Posterior cingulate gyrus (tissue), 11 donors: ENCODE measurements at regions not wholly inside any gene's neighbourhood (a gene's known extent, or its start where the extent isn't known, plus 50 kb on each side); places are given as distances from the start of the nearest gene placed in this dataset.

Source experiments
- DNase-seq, 10 donors: peaks; one replicate each; pipeline versions ENCODE4 v3.0.0 to v3.0.0-alpha.2; 2020 to 2021; ENCODE audit warnings: mixed read lengths in 3 of 10
- intact Hi-C: fragments of 100-400 bp; cut with DNase I; formaldehyde crosslinking; loops from one replicate; pipeline ENCODE4 v1.15.1; 2023

DNA sequence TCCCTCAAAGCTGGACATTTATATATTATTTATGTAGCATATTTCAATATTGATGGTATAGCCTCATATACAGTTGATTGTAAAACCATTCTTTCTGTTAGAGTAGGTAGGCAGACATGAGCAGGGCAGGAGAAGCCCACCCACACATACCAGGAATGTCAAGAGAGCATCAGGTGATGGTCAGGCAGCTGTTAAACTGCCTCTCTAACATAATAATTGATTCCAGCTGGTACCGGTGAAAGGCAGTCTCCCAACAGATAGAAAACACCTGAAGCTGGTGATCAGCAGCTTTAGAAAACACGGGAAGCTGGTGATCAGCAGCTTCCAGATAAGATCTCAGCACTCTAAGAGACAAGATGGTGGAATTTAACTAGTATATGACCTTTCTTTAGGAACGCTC is 132.9 kb downstream of the SLITRK6 start:
- no peak for DNase-seq
- intact Hi-C loops = no loop called here

DNA sequence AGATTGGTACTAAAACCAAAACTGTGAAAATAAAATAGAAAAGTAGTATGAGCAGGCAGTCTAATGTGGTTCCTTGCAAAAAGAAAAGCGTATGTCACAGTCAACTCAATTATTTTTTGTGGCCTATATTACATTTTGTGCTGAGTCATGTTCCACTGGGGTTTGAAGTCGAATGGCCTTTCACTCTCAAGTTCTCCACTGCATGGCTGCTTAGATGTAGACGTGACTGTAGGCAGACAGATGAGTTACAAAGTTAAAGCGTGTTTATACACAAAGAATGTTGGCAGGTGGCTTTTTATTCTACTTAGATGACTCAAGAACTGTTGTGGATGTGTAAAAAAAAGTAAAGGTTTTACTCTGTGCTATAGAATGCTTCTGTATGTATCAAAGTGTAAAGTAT is 133.9 kb downstream of the SLITRK6 start:
- intact Hi-C loops = no loop called here
- no peak for DNase-seq

DNA sequence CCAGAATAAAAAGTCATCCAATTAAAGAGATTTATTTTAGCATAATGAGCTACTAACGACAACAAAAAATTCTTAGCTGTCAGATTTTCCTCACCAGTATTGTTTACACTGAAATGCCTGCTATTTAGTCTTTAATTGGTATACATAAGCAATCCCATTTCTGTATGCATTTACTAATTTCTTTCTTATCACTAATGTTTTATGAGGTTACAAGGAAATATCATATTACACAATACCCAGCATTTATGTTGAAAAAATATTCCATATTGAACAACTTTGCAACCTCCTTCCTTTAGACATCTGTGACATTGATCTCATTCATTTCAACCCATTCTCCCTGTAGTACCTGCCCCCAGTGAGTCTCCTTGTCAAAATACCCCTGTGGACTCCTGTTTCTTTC is 135.4 kb downstream of the SLITRK6 start:
- intact Hi-C loops = no loop called here
- DNase-seq = no peak

DNA sequence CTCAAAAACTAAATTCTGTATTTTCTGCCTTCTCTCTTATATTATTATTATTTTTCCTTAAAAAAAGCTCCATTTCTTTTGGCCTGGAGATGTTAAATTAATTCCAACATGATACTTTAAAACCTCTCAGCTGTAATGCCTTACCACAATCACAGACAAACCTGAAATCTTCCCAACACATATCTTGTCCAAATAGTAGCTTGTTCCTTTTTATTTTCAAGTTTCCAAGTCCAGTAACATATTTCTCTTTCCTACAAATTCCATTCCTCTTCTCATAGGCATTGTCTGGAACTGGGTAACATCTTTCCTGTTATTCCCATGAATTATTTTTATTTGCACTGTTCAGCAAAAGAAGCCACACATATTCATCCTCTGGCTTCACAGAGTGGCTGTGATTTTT is 137.0 kb downstream of the SLITRK6 start:
- DNase-seq = no peak
- intact Hi-C loops = no loop called here

DNA sequence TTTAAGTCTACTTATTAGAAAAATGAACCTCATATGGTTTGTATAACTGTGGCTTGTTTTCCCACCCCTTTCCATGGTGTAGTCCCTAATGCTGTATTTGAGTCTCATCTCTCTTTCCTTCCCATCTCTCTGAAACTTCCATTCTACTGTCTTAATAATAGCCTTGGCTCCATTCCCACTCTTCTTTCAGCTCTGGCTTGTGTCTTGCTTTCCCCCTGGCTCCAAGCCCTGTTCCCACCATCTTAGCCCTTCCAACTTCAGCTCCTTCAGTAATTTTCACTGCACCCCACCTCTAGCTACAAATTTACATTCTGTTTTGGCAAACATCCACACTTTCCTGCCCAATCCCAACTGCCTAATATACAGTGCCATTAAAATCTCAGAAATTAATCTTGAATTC is 137.5 kb downstream of the SLITRK6 start:
- intact Hi-C loops = no loop called here

DNA sequence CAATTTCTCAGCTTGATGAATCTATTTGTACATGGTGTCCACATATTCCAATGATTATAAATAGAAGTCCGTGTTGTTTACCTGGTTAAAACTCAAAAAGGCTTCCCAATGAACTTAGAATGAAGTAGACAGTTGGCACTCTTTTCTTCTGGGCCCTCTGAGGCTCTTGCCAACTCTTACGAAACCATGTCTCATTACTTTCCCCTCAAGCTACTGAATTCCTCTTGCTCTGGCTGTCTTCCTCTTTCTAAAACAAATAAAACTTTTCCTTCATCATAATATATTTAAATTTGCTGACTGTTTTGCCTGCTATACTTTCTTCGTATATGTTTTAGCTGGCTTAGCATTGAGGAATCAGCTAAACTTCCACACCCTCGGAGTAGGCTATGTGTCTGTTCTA is 139.7 kb downstream of the SLITRK6 start:
- intact Hi-C loops = no loop called here
- DNase-seq = no peak

More for the DNA sequence above, 137.5 kb downstream of the SLITRK6 start:
- DNase-seq = no peak

DNA sequence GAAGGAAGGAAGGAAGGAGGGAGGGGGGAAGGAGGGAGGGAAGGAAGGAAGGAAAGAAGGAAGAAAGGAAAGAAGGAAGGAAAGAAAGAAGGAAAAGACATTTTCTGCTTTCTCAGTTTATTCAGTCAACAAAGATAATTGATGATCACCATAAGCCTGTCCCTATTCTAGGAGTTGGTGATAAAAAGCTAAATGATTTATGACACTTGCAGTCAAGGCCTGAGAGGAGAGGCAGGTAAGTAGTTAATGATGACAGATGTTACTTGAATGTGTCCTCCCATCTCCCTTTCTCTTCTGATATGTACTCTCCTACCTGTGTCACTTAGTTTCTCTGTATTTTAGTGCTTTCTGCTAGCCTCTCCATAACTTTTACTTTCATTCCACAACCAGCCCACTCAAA is 141.3 kb downstream of the SLITRK6 start:
- DNase-seq = no peak
- intact Hi-C loops = no loop called here

DNA sequence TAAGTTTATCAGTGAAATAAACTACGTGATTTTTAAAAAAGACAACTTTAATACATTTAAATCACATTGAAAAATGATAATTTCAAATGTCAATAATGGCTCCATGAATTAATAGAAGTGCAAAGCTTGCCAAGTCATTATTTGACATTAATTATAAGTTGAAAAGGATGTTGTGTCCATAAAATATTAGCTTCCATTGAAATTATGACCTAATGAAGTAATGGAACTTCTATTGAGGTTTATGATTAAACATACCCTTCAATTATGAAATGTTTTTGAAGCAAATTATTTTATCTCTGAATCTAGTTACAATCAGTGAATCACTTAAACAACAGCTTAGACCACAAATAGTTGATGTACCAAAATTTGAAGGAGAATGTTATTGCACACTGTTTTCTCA is 144.2 kb downstream of the SLITRK6 start:
- intact Hi-C loops = no loop called here
- no peak for DNase-seq

DNA sequence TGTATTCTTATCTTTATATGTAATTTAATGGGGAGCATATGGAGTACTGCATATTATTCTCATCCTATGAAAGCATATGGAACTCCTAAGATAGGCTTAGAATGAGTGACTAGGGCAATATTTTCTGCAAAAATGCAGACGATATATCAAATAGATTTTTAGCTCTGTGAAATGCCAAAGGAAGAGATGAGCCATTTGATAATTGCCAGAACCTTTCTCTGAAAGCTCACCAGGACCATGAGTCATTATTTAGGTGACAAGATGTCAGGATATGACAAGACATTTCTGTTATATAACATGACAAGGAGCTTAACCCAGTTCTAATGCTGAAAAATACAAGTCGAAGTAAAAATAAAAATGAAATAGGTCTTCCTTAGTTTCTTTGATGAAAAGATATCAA is 145.0 kb downstream of the SLITRK6 start:
- intact Hi-C loops = no loop called here
- no peak for DNase-seq

DNA sequence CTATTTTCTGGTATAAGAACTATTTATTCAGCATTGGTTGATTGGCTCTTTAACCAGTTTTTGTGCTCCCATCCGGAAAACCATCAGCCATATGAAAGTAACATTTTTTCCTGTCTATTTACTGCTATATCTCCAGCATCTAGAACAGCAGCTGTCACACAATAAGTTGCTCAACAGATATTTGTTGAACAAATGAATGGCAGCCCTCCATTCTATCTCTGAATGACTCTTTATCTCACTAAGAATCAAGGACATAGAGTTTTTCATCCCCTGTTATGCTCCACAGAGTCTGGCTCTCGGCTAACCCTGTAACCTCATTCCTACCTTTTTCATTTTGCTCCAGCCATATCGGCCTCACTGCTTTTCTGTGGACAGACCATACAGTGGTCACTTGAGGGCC is 145.5 kb downstream of the SLITRK6 start:
- intact Hi-C loops = no loop called here
- no peak for DNase-seq

DNA sequence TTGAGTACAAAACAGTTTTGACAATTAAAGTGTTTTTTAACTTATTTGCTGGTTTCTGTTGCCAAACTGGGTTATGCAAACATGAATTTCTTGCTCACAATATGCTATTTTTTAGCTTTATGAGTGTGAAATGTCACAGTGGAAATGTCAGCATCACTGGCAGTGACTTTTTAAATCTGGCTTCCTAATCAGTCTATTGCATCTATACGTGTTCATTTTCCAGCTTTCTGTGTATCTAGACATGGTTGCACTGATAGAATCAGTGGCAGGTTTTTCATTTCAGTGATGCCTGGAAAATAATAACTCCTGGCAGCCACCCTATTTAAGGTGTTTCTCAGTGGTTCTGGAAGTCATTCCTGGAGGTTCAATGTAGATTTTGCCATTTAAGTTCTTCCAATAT is 146.7 kb downstream of the SLITRK6 start:
- DNase-seq = no peak
- intact Hi-C loops = no loop called here

DNA sequence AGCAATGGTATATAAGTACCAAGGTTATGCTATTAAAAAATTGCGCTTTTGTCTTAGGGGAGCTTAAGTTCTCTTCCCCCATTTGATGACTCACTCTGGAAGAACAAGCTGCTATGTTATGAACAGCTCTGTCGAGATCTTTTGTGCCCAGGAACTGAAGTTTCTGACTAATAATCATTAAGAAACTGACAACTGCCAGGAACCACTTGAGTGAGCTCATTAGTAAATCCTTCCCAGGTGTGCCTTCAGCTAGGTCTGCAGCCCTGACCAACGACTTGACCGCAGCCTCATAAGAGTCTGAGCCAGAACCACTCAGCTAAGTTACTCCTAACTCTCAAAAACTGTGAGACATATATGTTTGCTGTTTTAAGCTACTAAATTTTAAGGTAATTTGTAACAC is 147.8 kb downstream of the SLITRK6 start:
- intact Hi-C loops = no loop called here

DNA sequence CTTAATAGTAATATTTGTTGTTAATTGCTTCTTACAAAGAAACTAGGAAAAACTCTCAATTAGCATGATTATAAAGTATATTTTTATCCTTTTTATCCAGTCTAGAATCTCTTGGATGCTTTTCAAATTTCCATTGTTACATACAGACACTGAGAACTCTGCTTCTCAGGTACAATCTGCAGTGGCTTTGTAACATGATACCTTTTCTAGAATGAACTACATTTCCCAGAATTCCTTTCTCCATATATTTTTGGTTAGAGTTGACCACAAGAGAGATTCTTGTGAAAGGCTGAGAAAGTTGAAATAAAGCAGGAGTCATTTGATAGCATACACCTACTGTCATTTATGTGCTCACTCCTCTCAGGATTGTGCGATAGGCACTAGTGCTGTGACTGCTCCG is 148.6 kb downstream of the SLITRK6 start:
- no peak for DNase-seq
- intact Hi-C loops = no loop called here

More for the DNA sequence above, 147.8 kb downstream of the SLITRK6 start:
- no peak for DNase-seq

DNA sequence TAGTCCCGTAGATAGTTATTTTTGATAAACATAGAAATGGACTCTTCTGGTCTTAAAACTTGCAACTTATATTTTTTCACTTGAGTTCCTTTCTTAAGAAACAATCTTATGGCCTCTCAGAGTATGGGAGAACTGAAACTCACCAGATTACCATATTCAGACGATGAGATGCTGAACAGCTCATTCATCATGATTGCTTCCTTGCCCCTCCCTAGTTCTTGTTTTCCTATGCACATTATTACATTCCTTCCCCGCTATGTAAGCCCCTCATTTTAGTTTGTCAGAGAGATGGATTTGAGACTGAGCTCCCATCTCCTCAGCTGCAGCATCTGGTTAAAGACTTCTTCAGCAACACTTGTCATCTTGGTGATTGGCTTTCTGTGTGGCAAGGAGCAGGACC is 158.5 kb downstream of the SLITRK6 start:
- DNase-seq = no peak
- intact Hi-C loops = no loop called here

DNA sequence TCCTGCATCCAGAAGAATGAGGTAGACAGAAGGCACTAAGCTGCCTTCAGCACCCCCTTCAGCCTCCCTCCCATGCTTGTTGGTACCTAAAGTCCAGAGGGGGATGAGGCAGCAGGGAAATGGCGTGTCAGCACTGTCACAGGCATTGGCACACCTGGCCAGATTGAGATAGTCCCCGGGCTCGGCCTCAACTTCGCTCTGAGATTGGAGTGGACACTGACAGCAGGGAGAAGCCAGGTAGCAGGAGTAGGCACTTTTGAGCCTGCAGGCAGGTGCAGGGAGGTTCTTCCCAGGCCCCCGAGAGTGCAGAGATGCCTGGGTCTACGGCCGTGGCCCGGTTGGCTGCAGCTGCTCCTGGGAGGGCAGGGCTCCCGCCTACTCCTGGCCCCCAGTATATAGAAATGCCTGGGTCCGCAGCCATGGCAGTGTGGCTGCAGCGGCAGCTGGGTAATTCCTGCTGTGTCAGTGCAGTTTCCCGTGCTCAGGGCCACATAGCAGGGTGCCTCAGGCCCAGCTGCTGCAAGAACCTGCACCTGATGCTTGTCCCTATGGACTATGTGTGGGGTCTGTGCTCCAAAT is 160.3 kb downstream of the SLITRK6 start:
- peak in 3 of 10 donors; percentile 57 to 79 (median 66) for DNase-seq
- intact Hi-C loops = no loop called here

DNA sequence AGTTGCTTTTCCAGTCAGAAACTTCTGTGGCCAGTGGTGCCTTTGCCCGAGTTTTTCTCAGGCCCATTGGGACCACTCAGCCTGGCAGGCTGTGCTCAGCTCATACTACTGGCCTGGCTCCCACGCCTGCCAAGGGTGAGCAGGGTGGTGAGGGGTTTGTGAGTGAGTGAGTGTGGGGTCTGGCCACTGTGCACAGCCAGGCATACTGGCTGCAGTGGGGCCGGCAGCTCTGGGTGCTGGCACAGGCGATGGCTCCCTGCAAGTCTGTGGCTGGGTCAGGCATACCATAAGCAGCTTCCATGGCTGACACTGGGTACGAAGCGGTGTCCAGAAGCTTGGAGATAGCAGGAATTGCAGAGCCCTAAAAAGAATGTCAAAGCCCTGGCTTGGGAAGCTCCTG is 161.0 kb downstream of the SLITRK6 start:
- intact Hi-C loops = no loop called here
- peak in 3 of 10 donors; percentile 33 to 77 (median 49) for DNase-seq

DNA sequence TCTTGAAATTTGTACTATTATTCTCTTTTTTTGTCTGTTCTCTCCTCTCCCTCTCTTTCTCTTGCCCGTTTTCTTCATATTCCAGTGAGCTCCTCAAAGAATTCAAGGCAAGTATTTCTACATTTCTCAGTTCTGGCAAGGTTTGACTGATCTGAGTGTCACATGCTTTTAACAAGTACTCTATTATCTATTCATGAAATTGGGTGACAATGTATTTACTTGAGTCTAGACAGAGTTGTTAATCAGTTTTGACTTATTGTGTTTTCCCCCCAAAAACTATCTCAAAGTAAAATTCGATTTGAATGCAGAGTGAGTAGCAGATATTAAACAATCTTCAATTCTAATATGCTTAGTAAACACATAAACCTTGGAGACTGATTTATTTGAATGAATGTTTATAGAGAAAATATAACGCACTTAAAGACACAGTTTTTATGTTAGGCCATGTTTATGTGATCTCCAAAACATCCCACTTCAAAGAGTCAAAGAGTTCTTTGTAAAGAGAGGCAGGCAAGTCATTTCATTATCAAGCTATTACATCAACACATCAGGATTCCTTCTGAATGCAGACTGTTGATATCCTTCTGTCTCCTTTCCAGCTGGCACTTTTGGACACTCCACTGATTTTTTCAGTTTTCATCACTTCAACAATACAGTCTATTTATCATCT is 166.6 kb downstream of the SLITRK6 start:
- intact Hi-C loops = no loop called here
- no peak for DNase-seq

DNA sequence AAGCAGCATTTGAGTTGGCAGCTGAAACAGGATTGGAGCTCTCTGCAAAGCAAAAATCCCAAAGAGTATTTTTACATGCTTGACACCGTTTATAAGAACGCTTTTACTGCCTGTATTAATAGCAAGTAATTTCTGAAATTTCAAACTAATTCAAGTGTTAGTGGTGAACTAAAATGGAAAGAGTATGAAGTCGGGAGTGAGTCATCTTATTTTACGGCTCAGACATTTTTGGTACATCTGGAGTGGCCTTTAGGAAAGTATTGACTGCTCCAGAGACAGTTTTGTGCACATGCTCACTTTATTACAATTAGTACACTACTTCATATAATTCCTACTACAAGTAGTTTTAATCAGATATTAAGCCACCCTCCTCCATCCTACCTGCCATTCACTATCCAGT is 167.4 kb downstream of the SLITRK6 start:
- intact Hi-C loops = no loop called here
- DNase-seq = no peak

DNA sequence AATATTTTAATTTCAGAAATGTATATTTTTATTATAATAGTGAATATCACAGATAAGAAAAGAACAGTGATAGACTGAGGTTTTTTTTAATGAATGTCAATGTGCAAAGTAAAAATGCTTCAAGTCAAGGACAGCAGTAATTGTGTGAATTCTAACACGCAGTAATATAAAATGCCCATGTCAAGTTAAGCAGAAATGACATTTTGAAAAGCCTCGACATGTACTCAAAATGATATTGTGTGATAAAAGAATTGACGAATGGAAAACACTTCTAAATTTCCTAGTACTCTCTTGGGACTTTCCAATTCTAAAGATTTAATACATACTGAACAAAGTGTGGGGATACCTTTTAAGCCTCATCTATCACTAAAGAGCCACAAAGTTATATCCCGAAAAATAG is 172.6 kb downstream of the SLITRK6 start:
- intact Hi-C loops = no loop called here
- no peak for DNase-seq

DNA sequence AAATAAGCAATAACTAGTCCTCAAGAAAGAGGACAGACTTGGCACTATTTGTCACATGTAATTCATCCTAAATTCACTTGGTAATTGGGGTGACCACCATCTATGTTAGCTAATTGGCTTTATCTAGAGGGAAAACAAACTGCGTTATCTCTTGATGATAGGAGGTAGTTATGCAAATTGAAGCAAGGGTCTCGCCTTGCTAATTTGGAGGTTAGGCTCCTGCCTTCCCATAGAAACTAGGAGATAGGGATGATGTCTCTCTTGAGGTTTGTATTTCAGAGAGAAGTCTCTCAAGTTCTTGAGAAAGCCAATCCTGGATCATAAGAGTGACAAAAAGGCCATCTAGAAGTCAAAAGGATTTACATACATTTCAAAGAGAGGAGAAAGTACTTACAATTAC is 179.9 kb downstream of the SLITRK6 start:
- intact Hi-C loops = no loop called here
- no peak for DNase-seq

DNA sequence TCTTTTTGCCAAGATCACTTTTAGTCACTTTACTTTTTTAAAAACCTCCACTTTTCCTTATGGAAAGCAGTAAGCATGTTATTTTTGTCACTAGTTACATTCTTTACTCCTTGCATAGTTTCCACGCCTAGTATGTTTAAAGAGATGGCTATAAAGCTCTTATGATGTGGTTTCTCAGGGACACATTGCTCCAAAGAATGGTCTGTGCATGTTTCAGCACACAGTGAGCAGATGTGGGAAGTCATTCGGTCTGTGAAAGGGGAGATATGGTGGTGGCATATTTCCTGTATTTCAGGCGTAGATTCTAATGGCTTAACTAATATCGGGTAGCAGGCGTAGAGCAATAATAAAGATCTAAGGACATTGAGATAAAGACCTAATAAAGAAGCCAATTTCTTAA is 180.7 kb downstream of the SLITRK6 start:
- intact Hi-C loops = no loop called here

DNA sequence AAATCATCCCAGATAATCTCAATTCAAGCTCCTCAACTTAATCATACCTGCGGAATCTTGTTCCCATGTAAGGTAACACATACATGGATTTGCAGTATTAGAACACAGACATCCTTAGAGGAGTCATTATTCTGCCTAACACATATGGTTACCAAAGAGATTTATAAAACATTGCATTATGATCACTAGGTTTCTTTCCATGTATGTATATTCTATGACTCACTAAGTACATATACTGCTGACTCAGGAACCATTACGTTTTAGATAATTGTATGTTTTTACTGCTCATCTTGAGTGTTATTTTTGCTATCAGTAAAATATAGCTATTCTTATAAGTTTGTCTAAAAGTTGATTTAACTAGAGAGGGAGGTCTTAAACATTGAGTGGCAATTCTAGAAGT is 182.9 kb downstream of the SLITRK6 start:
- no peak for DNase-seq
- intact Hi-C loops = no loop called here

More for the DNA sequence above, 180.7 kb downstream of the SLITRK6 start:
- DNase-seq = no peak

DNA sequence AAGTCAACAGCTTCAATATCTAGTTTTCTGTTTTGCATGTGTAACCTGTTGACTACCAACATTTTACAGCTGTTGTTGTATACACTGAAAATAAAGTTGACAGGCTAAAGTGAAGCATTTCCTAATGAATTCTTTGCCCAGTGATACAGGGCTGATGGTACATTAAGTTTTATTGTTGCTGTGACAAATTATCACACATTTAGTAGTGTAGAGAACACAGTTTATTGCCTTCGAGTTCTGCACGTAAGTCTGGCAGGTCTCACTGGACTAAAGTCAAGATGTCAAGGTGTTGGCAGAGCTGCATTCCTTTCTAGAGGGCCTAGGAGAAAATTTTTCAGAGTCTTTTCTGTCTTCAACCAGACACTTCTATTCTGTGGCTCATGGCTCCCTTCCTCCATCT is 184.2 kb downstream of the SLITRK6 start:
- intact Hi-C loops = no loop called here
- DNase-seq = no peak
